ENCODE measurements at regions not wholly inside any gene's neighbourhood (a gene's known extent, or its start where the extent isn't known, plus 50 kb on each side); places are given as distances from the start of the nearest gene placed in this dataset.

DNA sequence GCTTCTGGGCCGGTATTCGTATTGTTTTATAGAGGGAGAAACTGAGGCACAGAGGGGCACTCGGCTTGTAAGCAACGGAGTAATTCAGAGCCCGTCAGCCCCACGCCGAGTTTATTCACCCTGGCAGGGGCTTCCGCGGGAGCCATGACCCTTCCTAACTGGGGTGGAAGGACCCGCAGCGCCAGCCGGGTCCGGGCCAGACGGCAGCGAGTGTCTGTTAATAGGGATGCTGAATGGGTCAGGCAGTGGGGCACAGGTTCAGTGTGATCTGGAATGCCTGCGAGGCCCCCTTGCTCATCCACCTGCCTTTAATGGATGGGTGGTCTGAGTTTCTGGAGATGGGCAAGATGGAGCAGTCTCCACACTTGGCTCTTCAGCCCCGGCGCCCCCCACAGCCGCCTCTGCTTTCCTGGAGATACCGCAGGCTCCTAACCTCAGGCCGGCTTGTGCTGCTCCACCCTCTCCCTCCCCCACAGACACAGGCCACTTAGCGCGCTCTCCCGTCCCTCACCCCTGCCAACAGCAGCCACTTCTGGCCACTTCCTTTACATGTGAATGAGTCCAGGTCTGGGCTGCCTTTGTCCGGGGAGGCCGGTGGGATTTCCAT lies 147.1 kb downstream of the ERCC6L2 start:
- Histone ChIP-seq H3K4me1 (ENCODE audit: insufficient read depth, low read length) (no peaks in the 10 kb centered on the region), H3K4me2 (ENCODE audit: insufficient read depth, low read length) (peak overlapping the region; percentile 28), H4K20me1 (ENCODE audit: insufficient read depth, low read length) (peaks cover 4% of the 10 kb centered on the region), H3K4me3 (ENCODE audit: insufficient read depth, low read length) (no peak overlapping the region), H3K27me3 (ENCODE audit: insufficient read depth, low read length) (peaks cover 56% of the 10 kb centered on the region), H2AFZ (ENCODE audit: low read length) (no peak overlapping the region), H3K79me2 (ENCODE audit: insufficient read depth, low read length) (no peaks in the 10 kb centered on the region), H3K9me3 (ENCODE audit: low read depth, low read length) (no peaks in the 10 kb centered on the region), H3K36me3 (ENCODE audit: insufficient read depth, low read length) (no peaks in the 10 kb centered on the region), H3K27ac (ENCODE audit: low read depth, low read length) (no peak overlapping the region)
- DNase-seq (ENCODE audit: insufficient read length, low spot score, missing footprints): no peak
- TF ChIP-seq, protein P1, sequence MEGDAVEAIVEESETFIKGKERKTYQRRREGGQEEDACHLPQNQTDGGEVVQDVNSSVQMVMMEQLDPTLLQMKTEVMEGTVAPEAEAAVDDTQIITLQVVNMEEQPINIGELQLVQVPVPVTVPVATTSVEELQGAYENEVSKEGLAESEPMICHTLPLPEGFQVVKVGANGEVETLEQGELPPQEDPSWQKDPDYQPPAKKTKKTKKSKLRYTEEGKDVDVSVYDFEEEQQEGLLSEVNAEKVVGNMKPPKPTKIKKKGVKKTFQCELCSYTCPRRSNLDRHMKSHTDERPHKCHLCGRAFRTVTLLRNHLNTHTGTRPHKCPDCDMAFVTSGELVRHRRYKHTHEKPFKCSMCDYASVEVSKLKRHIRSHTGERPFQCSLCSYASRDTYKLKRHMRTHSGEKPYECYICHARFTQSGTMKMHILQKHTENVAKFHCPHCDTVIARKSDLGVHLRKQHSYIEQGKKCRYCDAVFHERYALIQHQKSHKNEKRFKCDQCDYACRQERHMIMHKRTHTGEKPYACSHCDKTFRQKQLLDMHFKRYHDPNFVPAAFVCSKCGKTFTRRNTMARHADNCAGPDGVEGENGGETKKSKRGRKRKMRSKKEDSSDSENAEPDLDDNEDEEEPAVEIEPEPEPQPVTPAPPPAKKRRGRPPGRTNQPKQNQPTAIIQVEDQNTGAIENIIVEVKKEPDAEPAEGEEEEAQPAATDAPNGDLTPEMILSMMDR (IDR thresholded peaks at IDR 0.05; ENCODE audit: extremely low read depth, low read depth, low read length): no peak

DNA sequence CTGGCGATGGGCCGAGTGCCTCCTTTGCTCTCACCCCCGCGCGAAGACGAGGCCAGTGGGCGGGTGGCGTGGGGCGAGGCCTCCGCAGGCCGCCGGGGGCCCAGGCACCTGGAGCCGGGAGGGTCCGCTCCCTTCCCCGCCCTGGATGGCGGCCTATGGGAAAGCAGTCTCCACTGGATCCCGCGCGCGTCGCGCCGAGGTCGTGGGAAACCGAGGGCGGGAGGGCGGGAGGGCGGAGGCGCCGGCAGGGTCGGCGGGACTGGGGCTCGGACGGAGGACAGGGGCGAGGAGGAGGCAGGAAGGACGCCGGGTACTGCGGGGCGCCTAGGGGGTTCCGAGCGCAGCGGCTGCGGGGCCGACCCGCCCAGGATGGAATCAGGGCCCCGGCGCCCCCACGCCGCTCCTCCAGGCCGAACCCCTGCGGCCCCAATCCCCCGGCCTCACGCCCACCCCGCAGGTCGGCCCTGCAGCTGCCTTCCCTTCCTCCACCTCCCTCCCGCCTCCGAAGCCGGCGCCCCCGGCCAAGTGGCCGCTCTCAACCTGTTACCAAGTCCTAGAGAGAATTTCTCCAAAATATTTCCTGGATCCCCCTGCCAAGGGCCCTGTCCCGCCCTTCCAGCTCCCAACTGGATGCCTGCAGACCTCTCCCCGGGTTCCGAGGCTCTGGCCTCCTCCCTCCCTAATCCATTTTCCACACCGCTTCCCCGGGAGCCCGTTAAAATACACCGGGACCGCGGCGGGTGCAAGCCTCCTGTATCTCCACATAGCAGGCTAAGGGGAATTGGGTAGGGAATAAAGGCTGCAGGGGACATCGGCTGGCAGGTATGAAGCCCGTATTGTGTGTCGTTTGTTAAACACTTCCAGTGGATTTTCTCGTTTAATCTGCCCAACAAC lies 146.3 kb downstream of the ERCC6L2 start:
- H3K4me1 ChIP-seq (ENCODE audit: insufficient read depth, low read length): no peaks in the 10 kb centered on the region
- peaks cover 4% of the 10 kb centered on the region for H4K20me1 ChIP-seq (ENCODE audit: insufficient read depth, low read length)
- H3K4me2 ChIP-seq (ENCODE audit: insufficient read depth, low read length): peak overlapping the region; percentile 81
- H2AFZ ChIP-seq (ENCODE audit: low read length): no peak overlapping the region
- DNase-seq (ENCODE audit: insufficient read length, low spot score, missing footprints): no peak
- peak overlapping the region; percentile 68 for H3K4me3 ChIP-seq (ENCODE audit: insufficient read depth, low read length)
- TF ChIP-seq, protein P1 (IDR thresholded peaks at IDR 0.05; ENCODE audit: extremely low read depth, low read depth, low read length): no peak
- H3K9me3 ChIP-seq (ENCODE audit: low read depth, low read length): no peaks in the 10 kb centered on the region
- H3K36me3 ChIP-seq (ENCODE audit: insufficient read depth, low read length): no peaks in the 10 kb centered on the region
- H3K79me2 ChIP-seq (ENCODE audit: insufficient read depth, low read length): no peaks in the 10 kb centered on the region
- H3K27ac ChIP-seq (ENCODE audit: low read depth, low read length): no peak overlapping the region
- H3K27me3 ChIP-seq (ENCODE audit: insufficient read depth, low read length): peaks cover 56% of the 10 kb centered on the region

DNA sequence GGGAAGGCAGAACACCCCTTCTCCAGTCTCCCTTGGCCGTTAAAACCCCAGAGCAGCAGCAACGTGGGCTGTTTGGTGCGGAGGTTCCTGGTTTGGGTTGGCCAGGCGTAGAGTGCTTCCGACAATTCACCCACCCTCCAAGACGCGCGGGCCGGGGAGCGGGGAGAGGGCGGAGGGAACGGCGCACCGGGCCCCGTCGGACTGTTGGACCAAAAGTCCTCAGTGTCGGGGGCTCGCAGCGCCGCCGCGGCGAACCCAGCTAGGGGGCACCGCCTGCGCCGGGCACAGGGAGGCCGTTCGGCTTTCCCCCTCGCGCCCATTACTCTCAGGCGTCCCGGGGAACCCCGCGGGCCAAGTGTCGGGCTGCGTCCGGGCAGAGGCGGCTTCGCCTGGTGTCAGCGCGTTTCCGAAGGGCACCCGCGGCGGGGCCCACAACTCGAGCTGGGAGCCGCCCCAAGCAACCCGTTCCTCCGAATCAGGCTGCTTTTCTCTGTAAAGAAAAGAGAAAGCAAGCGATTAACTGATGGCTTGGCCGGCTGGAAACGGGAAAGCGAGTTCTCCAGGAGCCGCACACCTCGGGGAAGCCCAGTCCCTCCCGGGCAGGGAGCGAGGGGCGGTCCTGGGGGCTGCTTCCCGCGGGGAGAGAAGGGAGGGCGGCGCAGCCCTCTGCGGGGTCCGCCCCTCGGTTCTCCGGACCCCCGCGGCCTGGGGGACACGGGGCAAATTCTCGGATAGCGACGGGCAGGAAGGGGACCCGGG lies 145.5 kb downstream of the ERCC6L2 start:
- TF ChIP-seq, protein P1 (IDR thresholded peaks at IDR 0.05; ENCODE audit: extremely low read depth, low read depth, low read length): no peak
- peak; percentile 92 for DNase-seq (ENCODE audit: insufficient read length, low spot score, missing footprints)
- no peaks in the 10 kb centered on the region for H3K4me1 ChIP-seq (ENCODE audit: insufficient read depth, low read length)
- H3K27ac ChIP-seq (ENCODE audit: low read depth, low read length): no peak overlapping the region
- no peaks in the 10 kb centered on the region for H3K79me2 ChIP-seq (ENCODE audit: insufficient read depth, low read length)
- peaks cover 4% of the 10 kb centered on the region for H4K20me1 ChIP-seq (ENCODE audit: insufficient read depth, low read length)
- no peaks in the 10 kb centered on the region for H3K9me3 ChIP-seq (ENCODE audit: low read depth, low read length)
- no peaks in the 10 kb centered on the region for H3K36me3 ChIP-seq (ENCODE audit: insufficient read depth, low read length)
- peak overlapping the region; percentile 47 for H2AFZ ChIP-seq (ENCODE audit: low read length)
- peak overlapping the region; percentile 68 for H3K4me3 ChIP-seq (ENCODE audit: insufficient read depth, low read length)
- peaks cover 56% of the 10 kb centered on the region for H3K27me3 ChIP-seq (ENCODE audit: insufficient read depth, low read length)
- peak overlapping the region; percentile 81 for H3K4me2 ChIP-seq (ENCODE audit: insufficient read depth, low read length)
